GM10266 (cell line): ENCODE measurements at regions not wholly inside any gene's neighbourhood (a gene's known extent, or its start where the extent isn't known, plus 50 kb on each side); places are given as distances from the start of the nearest gene placed in this dataset.

Source experiments
- DNase-seq: peaks from one replicate; pipeline ENCODE4 v3.0.0; 2012; ENCODE audit errors: extremely low spot score
- CTCF ChIP-seq: IDR thresholded peaks from 2 replicates; pipeline ENCODE4 v1.5.1; 2012; ENCODE audit warnings: mild to moderate bottlenecking, low read depth; ENCODE audit not compliant: control insufficient read depth, insufficient read depth; ENCODE audit errors: missing control alignments

DNA sequence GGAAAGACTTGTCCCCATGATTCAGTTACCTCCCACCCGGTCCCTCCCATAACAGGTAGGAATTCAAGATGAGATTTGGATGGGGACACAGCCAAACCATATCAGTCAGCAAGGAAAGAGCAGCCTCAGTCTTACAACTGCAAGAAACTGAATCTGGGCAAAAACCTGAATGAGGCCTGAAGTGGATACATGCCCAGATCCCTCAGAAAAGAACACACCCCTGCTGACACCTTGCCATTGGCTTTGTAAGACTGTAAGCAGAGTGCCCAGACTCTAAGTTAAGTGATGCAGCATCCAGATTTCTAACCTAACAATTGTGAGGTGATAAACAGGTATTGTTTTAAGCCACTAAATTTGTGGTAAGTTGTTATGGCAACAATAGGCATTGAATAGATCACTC is 670.8 kb downstream of the SORCS1 start:
- TF ChIP-seq CTCF: no peak

GRCh38 chr10:106493226-106493625 is 671.3 kb downstream of the SORCS1 start:
- DNase-seq: no peak
- no peak for TF ChIP-seq CTCF

More for the DNA sequence above, 670.8 kb downstream of the SORCS1 start:
- no peak for DNase-seq

- no peak for TF ChIP-seq CTCF
- no peak for DNase-seq
Measured at GRCh38 chr10:106487726-106488125, 676.8 kb downstream of the SORCS1 start.

DNA sequence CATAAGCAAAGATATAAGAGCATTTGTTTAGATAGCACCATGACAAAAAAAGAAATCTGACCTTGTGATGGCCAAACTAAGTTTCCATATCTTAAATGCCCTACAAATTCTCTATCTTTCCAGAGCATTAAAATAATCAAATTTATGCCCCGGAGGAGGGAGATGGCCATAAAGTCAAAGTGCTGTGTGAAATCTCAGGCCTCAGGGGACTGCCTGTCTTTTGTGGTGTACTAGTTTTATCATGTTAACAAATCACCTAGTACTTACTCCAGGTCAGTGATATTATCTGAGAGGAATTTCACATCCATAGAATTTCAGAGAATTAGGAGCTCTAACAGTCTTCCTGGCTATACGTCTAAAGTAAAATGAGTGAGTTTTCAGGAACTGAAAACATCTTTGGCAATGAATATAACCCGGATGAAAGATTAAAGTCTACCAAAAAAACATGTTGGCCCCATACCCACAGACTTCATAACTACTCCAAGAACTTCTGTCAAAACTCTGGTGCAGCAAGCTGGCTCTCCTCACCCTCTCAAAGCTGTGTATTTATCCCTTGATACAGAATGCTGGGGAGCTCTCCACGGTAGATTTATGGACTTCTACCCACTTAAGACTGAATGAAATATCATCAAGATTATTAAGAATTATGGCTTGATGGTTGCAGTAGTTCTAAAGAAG is 682.8 kb downstream of the SORCS1 start:
- TF ChIP-seq CTCF: no peak
- no peak for DNase-seq

DNA sequence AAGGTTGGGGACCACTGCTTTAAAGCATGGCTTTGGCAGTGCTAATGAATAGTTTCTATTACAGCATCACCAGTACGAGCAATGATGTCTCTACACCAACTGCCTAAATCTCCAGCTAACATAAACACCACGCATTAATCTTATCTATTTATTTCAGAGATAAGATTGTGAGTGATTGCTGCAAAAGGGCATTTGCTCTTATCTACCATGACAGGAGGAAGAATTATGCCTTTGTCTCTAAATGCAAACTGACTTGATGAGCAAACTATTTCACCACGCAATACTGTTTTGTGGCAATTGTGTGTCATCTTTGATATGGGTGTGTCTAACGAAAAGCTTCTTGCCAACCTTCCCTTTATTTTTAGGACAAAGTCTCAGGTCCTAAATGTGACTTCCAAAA is 684.9 kb downstream of the SORCS1 start:
- DNase-seq: no peak
- TF ChIP-seq CTCF: no peak

- no peak for TF ChIP-seq CTCF
- DNase-seq: no peak
Measured at GRCh38 chr10:106474876-106475275, 689.6 kb downstream of the SORCS1 start.

GRCh38 chr10:106473129-106473685 is 691.3 kb downstream of the SORCS1 start:
- TF ChIP-seq CTCF: no peak
- DNase-seq: no peak
